Keratinocyte (primary cell): ENCODE measurements at regions not wholly inside any gene's neighbourhood (a gene's known extent, or its start where the extent isn't known, plus 50 kb on each side); places are given as distances from the start of the nearest gene placed in this dataset.

Experiments
- EZH2 ChIP-seq: IDR thresholded peaks from one replicate; pipeline ENCODE4 v1.6.1; 2012; ENCODE audit warnings: inconsistent platforms, mild to moderate bottlenecking, low read length, moderate library complexity
- TF ChIP-seq, protein P1 (sequence below), 3 experiments: IDR thresholded peaks in 1 of 3; conservative IDR thresholded peaks in 1 of 3; optimal IDR thresholded peaks in 1 of 3; 2 replicates in 2 of 3; 3 replicates in 1 of 3; pipeline versions ENCODE3 to v1.5.1; 2011; ENCODE audit warnings: low read length in 3 of 3, mild to moderate bottlenecking in 3 of 3, moderate library complexity in 2 of 3, control low read depth in 1 of 3, inconsistent platforms in 1 of 3; ENCODE audit not compliant: insufficient read depth in 2 of 3; ENCODE audit errors: extremely low read depth in 1 of 3

DNA sequence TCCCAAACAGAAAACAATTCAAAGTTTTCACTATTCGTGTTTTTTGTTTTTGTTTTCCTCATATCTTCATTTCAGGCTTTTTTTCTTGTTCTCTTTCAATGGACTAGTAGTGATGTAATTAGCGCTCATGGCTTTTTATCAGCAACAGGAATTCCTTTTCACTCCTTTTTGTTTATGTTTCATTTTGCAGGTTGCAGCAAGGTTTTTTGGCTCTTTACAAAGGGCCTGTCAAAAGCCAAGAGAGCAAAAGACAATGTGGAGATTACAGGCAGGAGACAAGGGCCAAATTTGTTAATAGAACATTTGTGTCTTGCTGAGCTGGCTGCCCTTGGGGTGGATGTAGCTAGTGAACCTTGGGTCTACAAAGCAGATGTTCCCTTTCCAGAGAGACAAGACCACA lies 467.4 kb upstream of the CDH20 start:
- TF ChIP-seq, protein P1, sequence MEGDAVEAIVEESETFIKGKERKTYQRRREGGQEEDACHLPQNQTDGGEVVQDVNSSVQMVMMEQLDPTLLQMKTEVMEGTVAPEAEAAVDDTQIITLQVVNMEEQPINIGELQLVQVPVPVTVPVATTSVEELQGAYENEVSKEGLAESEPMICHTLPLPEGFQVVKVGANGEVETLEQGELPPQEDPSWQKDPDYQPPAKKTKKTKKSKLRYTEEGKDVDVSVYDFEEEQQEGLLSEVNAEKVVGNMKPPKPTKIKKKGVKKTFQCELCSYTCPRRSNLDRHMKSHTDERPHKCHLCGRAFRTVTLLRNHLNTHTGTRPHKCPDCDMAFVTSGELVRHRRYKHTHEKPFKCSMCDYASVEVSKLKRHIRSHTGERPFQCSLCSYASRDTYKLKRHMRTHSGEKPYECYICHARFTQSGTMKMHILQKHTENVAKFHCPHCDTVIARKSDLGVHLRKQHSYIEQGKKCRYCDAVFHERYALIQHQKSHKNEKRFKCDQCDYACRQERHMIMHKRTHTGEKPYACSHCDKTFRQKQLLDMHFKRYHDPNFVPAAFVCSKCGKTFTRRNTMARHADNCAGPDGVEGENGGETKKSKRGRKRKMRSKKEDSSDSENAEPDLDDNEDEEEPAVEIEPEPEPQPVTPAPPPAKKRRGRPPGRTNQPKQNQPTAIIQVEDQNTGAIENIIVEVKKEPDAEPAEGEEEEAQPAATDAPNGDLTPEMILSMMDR (optimal IDR thresholded peaks at IDR 0.05 in 1 of 3, IDR thresholded peaks at IDR 0.05 in 1 of 3, conservative IDR thresholded peaks at IDR 0.05 in 1 of 3; ENCODE audit: extremely low read depth in 1 of 3, insufficient read depth in 2 of 3, low read length in 3 of 3): no peak
- TF ChIP-seq EZH2: no peak
